DND-41 (cell line): ENCODE measurements at regions not wholly inside any gene's neighbourhood (a gene's known extent, or its start where the extent isn't known, plus 50 kb on each side); places are given as distances from the start of the nearest gene placed in this dataset.
"Not testable (repeated sequence)": the region's sequence is repeated elsewhere in the genome, so short reads cannot be mapped to it uniquely, and the experiment has no call there.

Experiments used
- CTCF ChIP-seq: IDR thresholded peaks from 2 replicates; pipeline ENCODE4 v1.5.1; 2012; ENCODE audit warnings: borderline replicate concordance, low read length, moderate library complexity, mild to moderate bottlenecking; ENCODE audit not compliant: poor library complexity, severe bottlenecking; ENCODE audit errors: extremely low read depth
- EZH2 ChIP-seq: IDR thresholded peaks from 3 replicates; pipeline ENCODE4 v1.6.1; 2012; ENCODE audit warnings: borderline replicate concordance, low read depth, mild to moderate bottlenecking, moderate library complexity, low read length, inconsistent platforms; ENCODE audit not compliant: severe bottlenecking

GRCh38 chr10:28176498-28176897 is 126.4 kb downstream of the MPP7 start:
- TF ChIP-seq CTCF, EZH2: not testable (repeated sequence)
